Thyroid gland (tissue), 4 donors: ENCODE measurements at regions not wholly inside any gene's neighbourhood (a gene's known extent, or its start where the extent isn't known, plus 50 kb on each side); places are given as distances from the start of the nearest gene placed in this dataset.

ENCODE experiments used
- DNase-seq, 2 donors: peaks; one replicate each; pipeline ENCODE4 v3.0.0-alpha.2; 2019
- H3K27ac ChIP-seq, 3 donors: fragments of 200-600 bp; sonication (generic); 1 replicate in 2 of 3; 2 replicates in 1 of 3; pipeline ENCODE4 v1.5.1; 2016 to 2019; ENCODE audit warnings: mild to moderate bottlenecking in 1 of 3, moderate library complexity in 1 of 3
- H3K27me3 ChIP-seq: fragments of 200-600 bp; sonication (generic); one replicate; pipeline ENCODE4 v1.5.1; 2019
- H3K36me3 ChIP-seq, 2 donors: fragments of 200-600 bp; sonication (generic); one replicate each; pipeline ENCODE4 v1.5.1; 2016 to 2019
- H3K4me1 ChIP-seq, 2 donors: fragments of 200-600 bp; sonication (generic); one replicate each; pipeline ENCODE4 v1.5.1; 2017 to 2019
- H3K4me3 ChIP-seq, 3 donors: fragments of 200-600 bp; sonication (generic); replicated peaks in 1 of 3; 1 replicate in 2 of 3; 2 replicates in 1 of 3; pipeline ENCODE4 v1.5.1; 2016; ENCODE audit warnings: mild to moderate bottlenecking in 1 of 3
- H3K9me3 ChIP-seq: fragments of 200-600 bp; sonication (generic); one replicate; pipeline ENCODE4 v1.5.1; 2017
- POLR2A ChIP-seq, 2 donors: fragments of 450-650 bp; IDR thresholded peaks; one replicate each; pipeline ENCODE4 v1.6.1; 2017; ENCODE audit warnings: antibody characterized with exemption in 2 of 2, mild to moderate bottlenecking in 2 of 2, moderate library complexity in 1 of 2
- WGBS, 2 donors: methylation state at CpG; one replicate each; pipeline ENCODE4 v1.1.5; 2017; 5-methylcytosine and 5-hydroxymethylcytosine counted together
- intact Hi-C: fragments of 100-400 bp; cut with DNase I; formaldehyde crosslinking; loops from one replicate; pipeline ENCODE4 v1.15.1; 2023
- TF ChIP-seq, protein P1 (sequence below), 6 experiments: fragments of 200-600 bp in 3 of 6; fragments of 450-650 bp in 3 of 6; sonication (generic) in 3 of 6; IDR thresholded peaks; one replicate each; pipeline ENCODE4 v1.5.1; 2016 to 2019; ENCODE audit warnings: antibody characterized with exemption in 6 of 6, mild to moderate bottlenecking in 2 of 6, inconsistent platforms in 1 of 6, moderate library complexity in 1 of 6

DNA sequence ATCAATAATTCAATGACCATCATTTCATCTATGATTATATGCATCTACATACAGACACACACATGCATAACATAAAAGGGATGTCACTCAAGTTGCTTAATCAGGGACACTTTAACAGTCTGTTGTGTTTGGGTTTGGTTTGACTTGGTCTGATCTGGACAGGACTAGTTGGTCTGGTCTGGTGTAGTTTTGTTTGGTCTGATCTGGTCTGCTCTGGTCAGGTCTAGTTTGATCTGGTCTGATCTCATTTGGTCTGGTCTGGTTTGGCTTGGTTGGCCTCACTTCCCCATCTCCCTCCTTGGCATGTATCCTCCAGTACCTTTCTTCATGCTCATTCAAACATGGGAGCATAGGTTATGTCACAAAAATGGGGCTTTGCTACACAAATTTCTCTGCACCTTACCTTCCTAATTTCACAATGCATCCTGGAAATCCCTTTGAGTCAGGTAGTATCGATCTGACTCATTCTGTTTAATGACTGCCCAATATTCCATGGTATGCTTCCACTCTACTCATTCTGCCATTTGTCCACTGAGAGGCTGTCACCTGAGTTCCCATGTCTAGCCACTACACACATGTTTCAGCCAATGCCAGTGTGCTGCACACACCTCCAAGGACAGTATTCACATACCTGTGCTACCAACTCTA lies 73.0 kb upstream of the TPM1 start:
- no peak overlapping the region for H3K4me3 ChIP-seq
- H3K4me1 ChIP-seq = no peaks in the 10 kb centered on the region
- 97 to 100% methylated on average over 1 of the region's 1 CpG for WGBS, 2 donors
- TF ChIP-seq, protein P1, sequence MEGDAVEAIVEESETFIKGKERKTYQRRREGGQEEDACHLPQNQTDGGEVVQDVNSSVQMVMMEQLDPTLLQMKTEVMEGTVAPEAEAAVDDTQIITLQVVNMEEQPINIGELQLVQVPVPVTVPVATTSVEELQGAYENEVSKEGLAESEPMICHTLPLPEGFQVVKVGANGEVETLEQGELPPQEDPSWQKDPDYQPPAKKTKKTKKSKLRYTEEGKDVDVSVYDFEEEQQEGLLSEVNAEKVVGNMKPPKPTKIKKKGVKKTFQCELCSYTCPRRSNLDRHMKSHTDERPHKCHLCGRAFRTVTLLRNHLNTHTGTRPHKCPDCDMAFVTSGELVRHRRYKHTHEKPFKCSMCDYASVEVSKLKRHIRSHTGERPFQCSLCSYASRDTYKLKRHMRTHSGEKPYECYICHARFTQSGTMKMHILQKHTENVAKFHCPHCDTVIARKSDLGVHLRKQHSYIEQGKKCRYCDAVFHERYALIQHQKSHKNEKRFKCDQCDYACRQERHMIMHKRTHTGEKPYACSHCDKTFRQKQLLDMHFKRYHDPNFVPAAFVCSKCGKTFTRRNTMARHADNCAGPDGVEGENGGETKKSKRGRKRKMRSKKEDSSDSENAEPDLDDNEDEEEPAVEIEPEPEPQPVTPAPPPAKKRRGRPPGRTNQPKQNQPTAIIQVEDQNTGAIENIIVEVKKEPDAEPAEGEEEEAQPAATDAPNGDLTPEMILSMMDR (IDR thresholded peaks at IDR 0.05) = no peak
- TF ChIP-seq POLR2A (IDR thresholded peaks at IDR 0.05) = no peak
- intact Hi-C loops = no loop called here
- H3K9me3 ChIP-seq = no peaks in the 10 kb centered on the region
- no peak for DNase-seq
- no peak overlapping the region for H3K27ac ChIP-seq
- H3K27me3 ChIP-seq = no peaks in the 10 kb centered on the region
- H3K36me3 ChIP-seq = no peaks in the 10 kb centered on the region

DNA sequence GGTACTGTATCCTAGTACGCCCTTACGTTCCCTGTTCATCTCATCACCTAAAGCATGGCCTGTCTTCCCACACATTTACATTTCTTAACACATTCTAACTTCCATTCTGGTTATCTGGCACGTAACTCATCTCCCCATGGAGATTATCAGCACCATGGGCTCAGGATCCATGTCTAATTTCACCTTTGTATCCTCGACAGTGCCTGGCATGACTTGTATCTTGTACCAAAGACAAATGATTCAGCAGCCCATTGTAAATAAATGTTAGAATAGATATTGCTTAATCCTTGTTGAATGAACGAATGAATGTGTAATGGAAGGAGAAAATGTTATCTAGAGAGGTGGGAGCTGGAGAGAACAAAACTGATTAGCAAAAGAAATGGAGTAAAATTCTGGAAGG lies 69.7 kb upstream of the TPM1 start:
- intact Hi-C loops = no loop called here
- no peak for DNase-seq
- Histone ChIP-seq H3K27ac (no peak overlapping the region), H3K36me3 (no peaks in the 10 kb centered on the region), H3K27me3 (no peaks in the 10 kb centered on the region), H3K4me3 (no peak overlapping the region), H3K4me1 (no peaks in the 10 kb centered on the region), H3K9me3 (no peaks in the 10 kb centered on the region)
- TF ChIP-seq POLR2A (IDR thresholded peaks at IDR 0.05) = no peak
- TF ChIP-seq, protein P1 (IDR thresholded peaks at IDR 0.05) = no peak
- WGBS, 2 donors = 80 to 84% methylated on average over 5 of the region's 5 CpGs

DNA sequence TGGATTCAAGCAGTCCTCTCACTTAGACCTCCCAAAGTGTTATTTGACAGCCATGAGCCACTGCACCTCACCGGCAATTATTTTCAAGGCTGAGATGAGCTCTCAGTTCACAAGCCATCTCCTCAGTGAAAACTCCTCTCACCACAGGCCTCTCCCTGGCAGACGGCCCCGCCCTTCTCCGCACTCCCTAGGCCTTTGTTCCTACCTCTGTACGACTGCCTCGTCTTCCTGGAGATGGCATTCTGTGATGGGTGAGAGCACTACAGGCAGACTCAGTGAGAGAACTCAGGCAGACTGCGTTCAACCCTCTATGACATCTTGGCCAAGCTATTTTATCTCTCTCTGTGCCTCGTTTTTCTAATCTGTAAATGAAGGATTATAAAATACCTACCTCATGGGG lies 67.0 kb upstream of the TPM1 start:
- Histone ChIP-seq H3K4me1 (no peaks in the 10 kb centered on the region), H3K27ac (no peak overlapping the region), H3K9me3 (no peaks in the 10 kb centered on the region), H3K27me3 (no peaks in the 10 kb centered on the region), H3K4me3 (no peak overlapping the region), H3K36me3 (no peaks in the 10 kb centered on the region)
- intact Hi-C loops = no loop called here
- 72 to 77% methylated on average over 8 of the region's 8 CpGs for WGBS, 2 donors
- no peak for TF ChIP-seq POLR2A (IDR thresholded peaks at IDR 0.05)
- no peak for DNase-seq

DNA sequence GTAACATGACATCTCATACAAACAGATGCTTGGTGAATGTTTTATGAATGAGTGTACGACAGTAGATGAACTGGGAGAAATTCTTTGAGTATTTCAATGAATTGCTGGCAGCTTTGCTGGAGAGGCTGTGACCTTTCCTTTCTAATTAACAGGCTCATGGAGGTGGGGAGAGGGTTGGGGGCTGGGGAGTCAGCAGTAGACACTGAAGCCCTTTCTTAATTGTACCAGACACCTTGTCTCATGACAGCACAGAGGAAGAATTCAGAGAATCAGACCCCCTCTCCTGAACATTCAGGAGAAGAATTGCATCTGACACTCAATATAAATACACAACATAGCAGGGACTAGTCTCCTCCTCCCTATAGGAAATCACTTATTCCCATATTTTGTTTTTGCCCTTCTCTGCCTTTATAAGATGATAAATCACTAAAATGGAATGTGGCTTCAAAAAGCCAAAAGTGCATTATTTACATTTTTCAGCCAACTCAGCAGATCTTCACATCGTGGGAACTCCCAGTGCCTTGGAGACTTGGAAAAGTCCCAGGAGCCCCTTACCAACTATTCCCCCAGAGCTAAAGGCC lies 66.2 kb upstream of the TPM1 start:
- TF ChIP-seq POLR2A (IDR thresholded peaks at IDR 0.05) = no peak
- TF ChIP-seq, protein P1 (IDR thresholded peaks at IDR 0.05) = no peak
- intact Hi-C loops = no loop called here
- 52 to 67% methylated on average over 2 of the region's 2 CpGs for WGBS, 2 donors
- H3K4me3 ChIP-seq = no peak overlapping the region
- no peak for DNase-seq
- no peaks in the 10 kb centered on the region for H3K27me3 ChIP-seq
- no peaks in the 10 kb centered on the region for H3K9me3 ChIP-seq
- H3K4me1 ChIP-seq = no peaks in the 10 kb centered on the region
- no peaks in the 10 kb centered on the region for H3K36me3 ChIP-seq
- no peak overlapping the region for H3K27ac ChIP-seq

DNA sequence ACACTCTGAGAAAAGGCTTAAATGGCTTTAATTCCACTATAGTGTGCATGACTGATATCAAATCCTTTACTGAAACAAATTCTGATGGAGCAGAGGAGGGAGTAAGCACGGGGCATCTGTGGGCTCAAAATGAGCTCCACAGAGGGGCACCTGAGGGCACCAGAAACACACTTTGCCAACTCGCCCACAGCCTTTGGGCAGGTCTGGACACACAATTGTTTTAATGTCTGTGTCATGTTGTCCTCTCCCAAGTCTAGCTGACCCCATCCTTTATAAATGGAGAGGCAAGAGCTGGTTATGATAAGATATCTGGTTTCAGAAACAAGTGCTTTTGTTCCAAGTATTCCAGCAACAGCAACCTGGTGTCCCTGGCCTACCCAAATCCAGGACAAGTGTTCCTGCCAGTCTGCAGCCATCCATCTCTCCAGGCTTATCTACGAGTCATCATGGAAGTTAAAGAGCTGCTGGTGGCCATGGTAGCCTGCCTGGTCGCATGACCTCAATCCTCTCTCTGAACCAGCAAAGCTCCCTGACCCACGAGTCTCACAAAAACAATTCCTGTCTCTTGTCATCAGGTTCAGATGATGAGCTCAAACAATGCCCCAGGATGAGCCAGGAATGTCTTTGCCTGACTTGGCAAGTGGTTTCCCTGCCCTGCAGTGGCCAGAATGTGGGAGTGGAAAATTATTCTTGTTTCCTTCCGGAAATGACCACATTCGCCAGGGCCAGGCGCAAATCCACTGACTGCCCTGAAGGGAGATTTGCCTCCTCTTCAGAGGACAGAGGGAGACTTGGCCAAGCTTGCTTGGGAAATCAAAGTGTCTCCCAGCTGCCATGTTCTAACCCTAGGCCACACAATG lies 64.4 kb upstream of the TPM1 start:
- intact Hi-C loops = no loop called here
- no peaks in the 10 kb centered on the region for H3K9me3 ChIP-seq
- DNase-seq = no peak
- WGBS, 2 donors = 81 to 85% methylated on average over 8 of the region's 8 CpGs
- no peak for TF ChIP-seq POLR2A (IDR thresholded peaks at IDR 0.05)
- TF ChIP-seq, protein P1 (IDR thresholded peaks at IDR 0.05) = no peak
- no peak overlapping the region for H3K27ac ChIP-seq
- no peaks in the 10 kb centered on the region for H3K4me1 ChIP-seq
- H3K36me3 ChIP-seq = no peaks in the 10 kb centered on the region
- no peak overlapping the region for H3K4me3 ChIP-seq
- H3K27me3 ChIP-seq = no peaks in the 10 kb centered on the region
